SK-N-SH treated with all-trans-retinoic acid at 6 μM for 48 hours (cell line): ENCODE measurements at regions not wholly inside any gene's neighbourhood (a gene's known extent, or its start where the extent isn't known, plus 50 kb on each side); places are given as distances from the start of the nearest gene placed in this dataset.

Source experiments
- RARB ChIP-seq: fragments of 250-450 bp; sonication (Bioruptor Pico); IDR thresholded peaks from 2 replicates; pipeline ENCODE4 v1.8.0; 2021; ENCODE audit warnings: mild to moderate bottlenecking, moderate library complexity
- TF ChIP-seq, protein P1 (sequence below): fragments of 250-450 bp; sonication (Bioruptor Pico); IDR thresholded peaks from 2 replicates; pipeline ENCODE4 v1.8.0; 2020; ENCODE audit warnings: mild to moderate bottlenecking, moderate library complexity, borderline replicate concordance

DNA sequence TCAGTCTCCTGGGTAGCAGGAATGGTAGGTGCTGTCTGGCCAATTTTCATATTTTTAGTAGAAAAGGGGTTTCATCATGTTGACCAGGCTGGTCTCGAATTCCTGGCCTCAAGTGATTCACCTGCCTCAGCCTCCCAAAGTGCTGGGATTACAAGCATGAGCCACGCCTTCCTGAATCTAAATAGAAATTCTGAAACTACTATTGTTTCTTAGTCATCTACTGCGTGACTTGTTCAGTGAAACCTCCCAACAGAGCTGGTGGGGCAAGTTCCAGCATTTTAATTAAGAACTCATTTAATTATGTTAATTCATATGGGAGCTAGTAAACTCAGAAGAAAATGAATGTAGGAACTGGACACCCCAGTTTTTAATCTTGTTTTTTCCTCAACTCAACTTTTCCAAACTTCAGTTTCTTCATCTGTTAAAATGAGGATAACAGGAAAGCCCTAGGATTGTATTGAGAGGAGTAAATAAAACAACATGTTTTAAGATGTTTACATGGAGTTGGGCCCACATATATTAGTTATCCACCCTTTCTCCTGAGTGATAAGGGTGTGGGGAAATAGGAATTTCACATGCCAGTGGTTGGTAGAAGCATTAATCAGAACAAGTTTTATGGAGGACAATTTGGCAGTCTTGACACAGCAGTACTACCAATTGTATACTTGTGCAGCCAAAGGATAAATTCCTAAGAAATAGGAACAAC lies 335.8 kb upstream of the E2F7 start:
- TF ChIP-seq, protein P1, sequence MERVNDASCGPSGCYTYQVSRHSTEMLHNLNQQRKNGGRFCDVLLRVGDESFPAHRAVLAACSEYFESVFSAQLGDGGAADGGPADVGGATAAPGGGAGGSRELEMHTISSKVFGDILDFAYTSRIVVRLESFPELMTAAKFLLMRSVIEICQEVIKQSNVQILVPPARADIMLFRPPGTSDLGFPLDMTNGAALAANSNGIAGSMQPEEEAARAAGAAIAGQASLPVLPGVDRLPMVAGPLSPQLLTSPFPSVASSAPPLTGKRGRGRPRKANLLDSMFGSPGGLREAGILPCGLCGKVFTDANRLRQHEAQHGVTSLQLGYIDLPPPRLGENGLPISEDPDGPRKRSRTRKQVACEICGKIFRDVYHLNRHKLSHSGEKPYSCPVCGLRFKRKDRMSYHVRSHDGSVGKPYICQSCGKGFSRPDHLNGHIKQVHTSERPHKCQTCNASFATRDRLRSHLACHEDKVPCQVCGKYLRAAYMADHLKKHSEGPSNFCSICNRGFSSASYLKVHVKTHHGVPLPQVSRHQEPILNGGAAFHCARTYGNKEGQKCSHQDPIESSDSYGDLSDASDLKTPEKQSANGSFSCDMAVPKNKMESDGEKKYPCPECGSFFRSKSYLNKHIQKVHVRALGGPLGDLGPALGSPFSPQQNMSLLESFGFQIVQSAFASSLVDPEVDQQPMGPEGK (CRISPR knock-in tag) = no peak
- TF ChIP-seq RARB (CRISPR knock-in tag) = no peak
